ENCODE measurements at regions not wholly inside any gene's neighbourhood (a gene's known extent, or its start where the extent isn't known, plus 50 kb on each side); places are given as distances from the start of the nearest gene placed in this dataset.

DNA sequence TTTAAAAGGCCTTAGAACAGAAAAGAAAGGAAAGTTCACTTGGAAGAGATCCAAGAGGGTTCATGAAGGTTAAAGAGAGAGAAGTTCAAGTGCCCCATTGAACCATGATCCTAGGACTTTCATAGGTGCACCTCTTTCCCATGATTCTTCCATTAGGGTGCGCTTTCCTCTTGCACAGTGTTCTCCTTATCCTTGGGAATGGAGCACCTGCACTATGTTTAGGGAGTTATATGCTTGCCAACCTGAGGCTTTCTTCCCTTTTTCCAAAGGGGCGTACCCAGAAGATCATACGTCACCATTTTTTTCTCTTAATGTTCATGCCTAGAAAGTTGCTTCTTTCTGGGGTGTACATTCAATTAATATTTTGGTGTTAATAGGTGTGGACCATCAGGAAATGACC, 908.0 kb upstream of the SORCS1 start:
- Histone ChIP-seq H4K5ac (ENCODE audit: low read depth, low read length) (no peak overlapping the region), H2AK9ac (replicated peaks; ENCODE audit: low read depth, low read length, poor library complexity) (no peak overlapping the region), H3K14ac (replicated peaks; ENCODE audit: low read depth, low read length) (no peak overlapping the region), H3K9ac (ENCODE audit: low read depth, low read length) (no peak overlapping the region), H3K4me2 (ENCODE audit: low read depth, low read length) (no peak overlapping the region), H3K18ac (ENCODE audit: low read depth, low read length) (no peak overlapping the region), H3K23ac (ENCODE audit: low read depth, low read length) (no peak overlapping the region), H2BK20ac (ENCODE audit: low read depth, low read length) (no peak overlapping the region), H3K4me1 (ENCODE audit: control insufficient read depth, insufficient read depth, low read length) (no peaks in the 10 kb centered on the region), H3K4me3 (ENCODE audit: insufficient read depth, low read depth, low read length) (no peak overlapping the region), H3K9me1 (ENCODE audit: insufficient read depth, low read length) (no peaks in the 10 kb centered on the region), H2BK15ac (ENCODE audit: low read depth, low read length) (no peak overlapping the region), H3K4ac (ENCODE audit: low read depth, low read length) (no peak overlapping the region), H2AK5ac (ENCODE audit: low read depth, low read length) (no peak overlapping the region), H3K27me3 (ENCODE audit: control insufficient read depth, insufficient read depth, low read length) (no peaks in the 10 kb centered on the region), H3K9me3 (ENCODE audit: control insufficient read depth, insufficient read depth, low read length) (no peaks in the 10 kb centered on the region), H3K36me3 (ENCODE audit: control insufficient read depth, insufficient read depth, low read length) (no peaks in the 10 kb centered on the region), H2AFZ (replicated peaks; ENCODE audit: low read length, poor library complexity) (no peak overlapping the region), H3K56ac (ENCODE audit: extremely low read depth, insufficient read depth, low read length) (no peak overlapping the region), H4K91ac (ENCODE audit: insufficient read depth, low read depth, low read length) (no peak overlapping the region), H4K8ac (ENCODE audit: low read depth in 2 of 2, low read length in 2 of 2) (no peak overlapping the region), H3K27ac (ENCODE audit: insufficient read depth, low read length) (no peak overlapping the region), H4K20me1 (ENCODE audit: insufficient read depth, low read length) (no peaks in the 10 kb centered on the region), H2BK5ac (ENCODE audit: low read depth, low read length, poor library complexity, severe bottlenecking) (no peak overlapping the region), H3K79me1 (ENCODE audit: low read depth in 1 of 2, low read length in 2 of 2) (no peaks in the 10 kb centered on the region), H2BK120ac (ENCODE audit: low read depth, low read length) (no peak overlapping the region)
- BruUV-seq (replicated peaks) = no TSS peak
- no CpG with 5 or more reads among the region's 3 CpGs for WGBS, 2 experiments (ENCODE audit: extremely low coverage in 2 of 2, insufficient read length in 1 of 2)
- in situ Hi-C loops (cut with MboI; ENCODE audit: low sequenced_read_pairs) (no loop called here), intact Hi-C loops (cut with micrococcal nuclease) (no loop called here), dilution Hi-C loops (cut with HindIII; ENCODE audit: low sequenced_read_pairs, unreplicated experiment) (no loop called here)
- ATAC-seq (ENCODE audit: low read depth) (no peak), DNase-seq (no peak)
- CTCF ChIA-PET = no interaction called here
- TF ChIP-seq, protein P1, sequence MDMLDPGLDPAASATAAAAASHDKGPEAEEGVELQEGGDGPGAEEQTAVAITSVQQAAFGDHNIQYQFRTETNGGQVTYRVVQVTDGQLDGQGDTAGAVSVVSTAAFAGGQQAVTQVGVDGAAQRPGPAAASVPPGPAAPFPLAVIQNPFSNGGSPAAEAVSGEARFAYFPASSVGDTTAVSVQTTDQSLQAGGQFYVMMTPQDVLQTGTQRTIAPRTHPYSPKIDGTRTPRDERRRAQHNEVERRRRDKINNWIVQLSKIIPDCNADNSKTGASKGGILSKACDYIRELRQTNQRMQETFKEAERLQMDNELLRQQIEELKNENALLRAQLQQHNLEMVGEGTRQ (IDR thresholded peaks at IDR 0.05; ENCODE audit: low read depth, low read length) = no peak
- no peak for TF ChIP-seq RFX5 (IDR thresholded peaks at IDR 0.05; ENCODE audit: low read depth, low read length)
- TF ChIP-seq MXI1 (IDR thresholded peaks at IDR 0.05; ENCODE audit: borderline replicate concordance, low read depth, low read length) = no peak
- TF ChIP-seq RCOR1 (IDR thresholded peaks at IDR 0.05; ENCODE audit: insufficient replicate concordance, low read length) = no peak
- POLR2A ChIA-PET (ENCODE audit: unreplicated experiment) = no interaction called here

All from IMR-90 (cell line).